OCI-LY3 (cell line): ENCODE measurements at regions not wholly inside any gene's neighbourhood (a gene's known extent, or its start where the extent isn't known, plus 50 kb on each side); places are given as distances from the start of the nearest gene placed in this dataset.

Experiments used
- H2AFZ ChIP-seq: fragments of 200-600, 300-600 bp; shearing (Covaris generic); 2 replicates; pipeline ENCODE4 v1.6.0; 2014; ENCODE audit warnings: antibody characterized with exemption, low read depth, low read length
- H3K27ac ChIP-seq: fragments of 200-600, 300-600 bp; sonication (generic); 2 replicates; pipeline ENCODE4 v1.5.1; 2014; ENCODE audit warnings: mild to moderate bottlenecking, low read length, moderate library complexity, mixed read lengths
- H3K27me3 ChIP-seq: fragments of 200-600, 300-600 bp; sonication (generic); 2 replicates; pipeline ENCODE4 v1.6.1; 2014; ENCODE audit warnings: low read depth, low read length, mixed read lengths
- H3K36me3 ChIP-seq: fragments of 200-600, 300-600 bp; sonication (generic); replicated peaks from 2 replicates; pipeline ENCODE3; 2014; ENCODE audit warnings: low read depth, low read length, mixed read lengths
- H3K4me1 ChIP-seq: fragments of 300-600, 200-600 bp; sonication (generic); 2 replicates; pipeline ENCODE4 v1.6.1; 2014; ENCODE audit warnings: low read length, mixed read lengths
- H3K4me2 ChIP-seq: fragments of 200-600, 300-600 bp; sonication (generic); 2 replicates; pipeline ENCODE4 v1.6.1; 2014; ENCODE audit warnings: low read length, mixed read lengths
- H3K4me3 ChIP-seq: fragments of 300-600, 200-600 bp; sonication (generic); 2 replicates; pipeline ENCODE4 v1.5.1; 2014; ENCODE audit warnings: antibody characterized with exemption, mild to moderate bottlenecking, low read length, moderate library complexity
- H3K79me2 ChIP-seq: fragments of 300-600, 200-600 bp; shearing (Covaris generic); 2 replicates; pipeline ENCODE4 v1.6.1; 2014; ENCODE audit warnings: mild to moderate bottlenecking, low read length, mixed read lengths
- H3K9ac ChIP-seq: fragments of 300-600, 200-600 bp; shearing (Covaris generic); 2 replicates; pipeline ENCODE4 v1.6.0; 2014; ENCODE audit warnings: mild to moderate bottlenecking, low read length, moderate library complexity
- H3K9me3 ChIP-seq: fragments of 200-600, 300-600 bp; shearing (Covaris generic); 2 replicates; pipeline ENCODE4 v1.6.1; 2014; ENCODE audit warnings: low read length, mixed read lengths; ENCODE audit not compliant: insufficient read depth
- H4K20me1 ChIP-seq: fragments of 200-600, 300-600 bp; sonication (generic); 2 replicates; pipeline ENCODE4 v1.6.1; 2016; ENCODE audit warnings: low read length, mixed read lengths; ENCODE audit not compliant: insufficient read depth
- CTCF ChIP-seq: fragments of 200-600, 300-600 bp; sonication (generic); IDR thresholded peaks from 2 replicates; pipeline ENCODE4 v1.5.1; 2014; ENCODE audit warnings: antibody characterized with exemption, low read length, low read depth
- EZH2phosphoT487 ChIP-seq: fragments of 200-600 bp; shearing (Covaris generic); IDR thresholded peaks from 2 replicates; pipeline ENCODE4 v1.6.1; 2018; ENCODE audit warnings: antibody characterized with exemption, mixed run types, low read depth

GRCh38 chr7:63093481-63093880 is 905.2 kb upstream of the ZNF722 start:
- Histone ChIP-seq H3K27me3 (no peaks in the 10 kb centered on the region), H3K4me3 (no peak overlapping the region), H4K20me1 (no peaks in the 10 kb centered on the region), H3K27ac (no peak overlapping the region), H3K79me2 (no peaks in the 10 kb centered on the region), H3K36me3 (no peaks in the 10 kb centered on the region), H2AFZ (no peak overlapping the region), H3K9me3 (peaks cover 11% of the 10 kb centered on the region), H3K4me1 (no peaks in the 10 kb centered on the region), H3K4me2 (no peak overlapping the region), H3K9ac (no peak overlapping the region)
- no peak for TF ChIP-seq CTCF
- no peak for TF ChIP-seq EZH2phosphoT487

GRCh38 chr7:63096141-63096540 is 902.5 kb upstream of the ZNF722 start:
- H3K9me3 ChIP-seq = no peaks in the 10 kb centered on the region

GRCh38 chr7:63104666-63105065 is 894.0 kb upstream of the ZNF722 start:
- no peak overlapping the region for H2AFZ ChIP-seq
- no peaks in the 10 kb centered on the region for H4K20me1 ChIP-seq
- H3K4me1 ChIP-seq = no peaks in the 10 kb centered on the region
- H3K9me3 ChIP-seq = no peaks in the 10 kb centered on the region
- H3K27me3 ChIP-seq = no peaks in the 10 kb centered on the region
- no peak overlapping the region for H3K27ac ChIP-seq
- H3K4me2 ChIP-seq = no peak overlapping the region
- TF ChIP-seq CTCF (no peak), EZH2phosphoT487 (no peak)
- no peak overlapping the region for H3K4me3 ChIP-seq
- no peaks in the 10 kb centered on the region for H3K79me2 ChIP-seq
- H3K9ac ChIP-seq = no peak overlapping the region
- no peaks in the 10 kb centered on the region for H3K36me3 ChIP-seq

More at GRCh38 chr7:63096141-63096540, 902.5 kb upstream of the ZNF722 start:
- H3K4me1 ChIP-seq = no peaks in the 10 kb centered on the region
- H3K27ac ChIP-seq = no peak overlapping the region
- H4K20me1 ChIP-seq = no peaks in the 10 kb centered on the region
- TF ChIP-seq EZH2phosphoT487 = no peak
- TF ChIP-seq CTCF = no peak
- no peaks in the 10 kb centered on the region for H3K79me2 ChIP-seq
- H2AFZ ChIP-seq = no peak overlapping the region
- no peaks in the 10 kb centered on the region for H3K27me3 ChIP-seq
- H3K9ac ChIP-seq = no peak overlapping the region
- no peak overlapping the region for H3K4me3 ChIP-seq
- no peak overlapping the region for H3K4me2 ChIP-seq
- H3K36me3 ChIP-seq = no peaks in the 10 kb centered on the region

- no peaks in the 10 kb centered on the region for H3K36me3 ChIP-seq
- no peak for TF ChIP-seq EZH2phosphoT487
- no peak for TF ChIP-seq CTCF
- no peak overlapping the region for H3K4me3 ChIP-seq
- no peaks in the 10 kb centered on the region for H3K4me1 ChIP-seq
- H3K9me3 ChIP-seq = no peaks in the 10 kb centered on the region
- H4K20me1 ChIP-seq = no peaks in the 10 kb centered on the region
- no peak overlapping the region for H3K9ac ChIP-seq
- H2AFZ ChIP-seq = no peak overlapping the region
- H3K27me3 ChIP-seq = no peaks in the 10 kb centered on the region
- H3K27ac ChIP-seq = no peak overlapping the region
- no peaks in the 10 kb centered on the region for H3K79me2 ChIP-seq
- no peak overlapping the region for H3K4me2 ChIP-seq
These were observed 892.7 kb upstream of the ZNF722 start for GRCh38 chr7:63105978-63106377.
